Fibroblast of lung (primary cell): ENCODE measurements at regions not wholly inside any gene's neighbourhood (a gene's known extent, or its start where the extent isn't known, plus 50 kb on each side); places are given as distances from the start of the nearest gene placed in this dataset.

Experiments
- EZH2 ChIP-seq: IDR thresholded peaks from 2 replicates; pipeline ENCODE4 v1.5.1; 2012; ENCODE audit warnings: low read length, control low read depth, mild to moderate bottlenecking; ENCODE audit errors: missing control alignments
- TF ChIP-seq, protein P1 (sequence below), 2 donors: IDR thresholded peaks in 1 of 2; conservative IDR thresholded peaks in 1 of 2; 1 replicate in 1 of 2; 2 replicates in 1 of 2; pipeline ENCODE4 v1.5.1; 2011 to 2012; ENCODE audit warnings: low read length in 2 of 2, control low read depth in 1 of 2, inconsistent platforms in 1 of 2, low read depth in 1 of 2, mild to moderate bottlenecking in 1 of 2

DNA sequence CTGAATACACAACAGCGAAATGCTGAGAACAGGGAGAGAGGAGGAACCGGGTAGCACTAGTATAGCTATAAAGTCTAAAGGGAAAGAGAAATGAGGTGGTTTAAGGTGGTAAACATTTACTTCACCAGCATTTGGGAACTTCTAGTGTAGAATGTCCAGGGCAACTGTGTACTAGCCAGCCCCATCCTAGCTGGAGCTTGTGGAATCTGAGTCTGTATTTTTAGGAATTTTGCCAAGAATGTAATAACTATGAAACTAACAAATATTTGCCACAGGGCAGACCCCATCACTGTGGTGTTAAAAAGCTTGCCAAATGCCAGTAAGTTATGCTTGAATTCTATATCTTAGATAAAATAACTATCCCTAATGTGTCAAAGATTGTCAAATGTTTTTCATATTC, 398.9 kb upstream of the MIS18BP1 start:
- no peak for TF ChIP-seq EZH2
- TF ChIP-seq, protein P1, sequence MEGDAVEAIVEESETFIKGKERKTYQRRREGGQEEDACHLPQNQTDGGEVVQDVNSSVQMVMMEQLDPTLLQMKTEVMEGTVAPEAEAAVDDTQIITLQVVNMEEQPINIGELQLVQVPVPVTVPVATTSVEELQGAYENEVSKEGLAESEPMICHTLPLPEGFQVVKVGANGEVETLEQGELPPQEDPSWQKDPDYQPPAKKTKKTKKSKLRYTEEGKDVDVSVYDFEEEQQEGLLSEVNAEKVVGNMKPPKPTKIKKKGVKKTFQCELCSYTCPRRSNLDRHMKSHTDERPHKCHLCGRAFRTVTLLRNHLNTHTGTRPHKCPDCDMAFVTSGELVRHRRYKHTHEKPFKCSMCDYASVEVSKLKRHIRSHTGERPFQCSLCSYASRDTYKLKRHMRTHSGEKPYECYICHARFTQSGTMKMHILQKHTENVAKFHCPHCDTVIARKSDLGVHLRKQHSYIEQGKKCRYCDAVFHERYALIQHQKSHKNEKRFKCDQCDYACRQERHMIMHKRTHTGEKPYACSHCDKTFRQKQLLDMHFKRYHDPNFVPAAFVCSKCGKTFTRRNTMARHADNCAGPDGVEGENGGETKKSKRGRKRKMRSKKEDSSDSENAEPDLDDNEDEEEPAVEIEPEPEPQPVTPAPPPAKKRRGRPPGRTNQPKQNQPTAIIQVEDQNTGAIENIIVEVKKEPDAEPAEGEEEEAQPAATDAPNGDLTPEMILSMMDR (conservative IDR thresholded peaks at IDR 0.05 in 1 of 2, IDR thresholded peaks at IDR 0.05 in 1 of 2; ENCODE audit: low read depth in 1 of 2, low read length in 2 of 2) = no peak
